GM18499 (cell line): ENCODE measurements at regions not wholly inside any gene's neighbourhood (a gene's known extent, or its start where the extent isn't known, plus 50 kb on each side); places are given as distances from the start of the nearest gene placed in this dataset.

Experiments
- ATAC-seq: cut with Tn5 transposase; IDR thresholded peaks from one replicate; pipeline ENCODE4 v1.9.1; 2021; ENCODE audit warnings: moderate number of reproducible peaks; ENCODE audit not compliant: insufficient read depth, unreplicated experiment

GRCh38 chr5:104821606-104822005, 1259.0 kb upstream of the NUDT12 start:
- ATAC-seq, result no peak

- ATAC-seq, result no peak
These were observed 1254.5 kb upstream of the NUDT12 start for GRCh38 chr5:104817127-104817526.

GRCh38 chr5:104815212-104815611, 1252.6 kb upstream of the NUDT12 start:
- ATAC-seq, result no peak

- no peak for ATAC-seq
These were observed 1238.0 kb upstream of the NUDT12 start for GRCh38 chr5:104800440-104801048.

- ATAC-seq, result no peak
These were observed 1231.1 kb upstream of the NUDT12 start for GRCh38 chr5:104793755-104794080.

- no peak for ATAC-seq
These were observed 1230.6 kb upstream of the NUDT12 start for GRCh38 chr5:104793031-104793754.

- no peak for ATAC-seq
These were observed 1226.8 kb upstream of the NUDT12 start for GRCh38 chr5:104789366-104789765.

- no peak for ATAC-seq
These were observed 1222.5 kb upstream of the NUDT12 start for GRCh38 chr5:104785097-104785496.

- ATAC-seq, result no peak
These were observed 1211.8 kb upstream of the NUDT12 start for GRCh38 chr5:104774372-104774771.

- ATAC-seq, result no peak
These were observed 1201.6 kb upstream of the NUDT12 start for GRCh38 chr5:104764197-104764596.

- ATAC-seq, result no peak
These were observed 1200.6 kb upstream of the NUDT12 start for GRCh38 chr5:104763216-104763615.

GRCh38 chr5:104757915-104758314, 1195.3 kb upstream of the NUDT12 start:
- no peak for ATAC-seq

- no peak for ATAC-seq
These were observed 1193.2 kb upstream of the NUDT12 start for GRCh38 chr5:104755806-104756205.

GRCh38 chr5:104754311-104754995, 1191.9 kb upstream of the NUDT12 start:
- no peak for ATAC-seq

- no peak for ATAC-seq
These were observed 1189.4 kb upstream of the NUDT12 start for GRCh38 chr5:104751969-104752368.

GRCh38 chr5:104739905-104740304, 1177.3 kb upstream of the NUDT12 start:
- ATAC-seq, result no peak

- no peak for ATAC-seq
These were observed 1176.9 kb upstream of the NUDT12 start for GRCh38 chr5:104739503-104739902.

GRCh38 chr5:104736073-104736472, 1173.5 kb upstream of the NUDT12 start:
- ATAC-seq, result no peak

- ATAC-seq, result no peak
These were observed 1171.5 kb upstream of the NUDT12 start for GRCh38 chr5:104734046-104734445.

GRCh38 chr5:104733063-104733669, 1170.6 kb upstream of the NUDT12 start:
- no peak for ATAC-seq

- ATAC-seq, result no peak
These were observed 1168.7 kb upstream of the NUDT12 start for GRCh38 chr5:104731331-104731730.
